Heart right ventricle (tissue), 16 donors: ENCODE measurements at regions not wholly inside any gene's neighbourhood (a gene's known extent, or its start where the extent isn't known, plus 50 kb on each side); places are given as distances from the start of the nearest gene placed in this dataset.

Experiments used
- ATAC-seq, 8 donors: fragments of 200-7000 bp; cut with Tn5 transposase; one replicate each; pipeline ENCODE4 v1.9.1; 2020; ENCODE audit warnings: mild to moderate bottlenecking in 8 of 8, moderate library complexity in 8 of 8, moderate number of reproducible peaks in 1 of 8
- DNase-seq, 2 donors: peaks; one replicate each; pipeline ENCODE4 v3.0.0-alpha.2; 2020
- H3K27ac ChIP-seq, 10 donors: fragments of 200-600 bp; sonication (generic) in 2 of 10; one replicate each; pipeline versions ENCODE4 v1.5.0 to v1.8.0; 2020 to 2022; ENCODE audit warnings: mild to moderate bottlenecking in 3 of 10
- H3K27me3 ChIP-seq, 7 donors: fragments of 200-600 bp; one replicate each; pipeline ENCODE4 v1.8.0; 2021 to 2022; ENCODE audit warnings: mild to moderate bottlenecking in 2 of 7
- H3K36me3 ChIP-seq, 9 donors: fragments of 200-600 bp; sonication (generic) in 1 of 9; one replicate each; pipeline versions ENCODE4 v1.5.0 to v1.8.0; 2020 to 2022; ENCODE audit warnings: mild to moderate bottlenecking in 2 of 9
- H3K4me1 ChIP-seq, 9 donors: fragments of 200-600 bp; sonication (generic) in 1 of 9; one replicate each; pipeline versions ENCODE4 v1.5.0 to v1.8.0; 2020 to 2022; ENCODE audit warnings: mild to moderate bottlenecking in 4 of 9
- H3K4me3 ChIP-seq, 10 donors: fragments of 200-600 bp; sonication (generic) in 2 of 10; one replicate each; pipeline versions ENCODE4 v1.5.0 to v1.8.0; 2020 to 2022; ENCODE audit warnings: mild to moderate bottlenecking in 7 of 10, moderate library complexity in 2 of 10
- H3K9me3 ChIP-seq, 11 donors: fragments of 200-600 bp in 10 of 11; sonication (generic) in 2 of 11; one replicate each; pipeline versions ENCODE4 v1.5.0 to v1.8.0; 2013 to 2022; ENCODE audit warnings: mild to moderate bottlenecking in 2 of 11, control low read depth in 1 of 11, moderate library complexity in 1 of 11
- CTCF ChIP-seq, 9 donors: fragments of 200-600 bp; sonication (generic) in 2 of 9; IDR thresholded peaks; one replicate each; pipeline versions ENCODE4 v1.5.0 to v1.8.0; 2021 to 2022; ENCODE audit warnings: antibody characterized with exemption in 9 of 9, mild to moderate bottlenecking in 5 of 9, moderate library complexity in 1 of 9
- WGBS, 2 donors: extraction: QIAGEN DNeasy Blood & Tissue Kit; methylation state at CpG; one replicate each; pipeline ENCODE4 v1.1.7; 2013; ENCODE audit warnings: inconsistent platforms in 1 of 2; 5-methylcytosine and 5-hydroxymethylcytosine counted together
- intact Hi-C, 10 donors: fragments of 100-400 bp; cut with DNase I; formaldehyde crosslinking; loops; one replicate each; pipeline versions ENCODE4 v1.11.1 to v1.14.2; 2022
- donor health status: Arrhythmogenic right ventricular cardiomyopathy.
- donor health status: ischemic (EF 13 %, LVEDD 7.1; RV severe dilation, severe dysfunction).
- donor health status: healthy with polysubstance abuse.
- donor health status: DM: no; HTN: yes; CAD: no.
- donor health status: DM: no; HTN: no; CAD: no.
- donor health status: ischemic (EF 25% LVEDD 6.9; RV normal size, moderate dysfunction).
- donor health status: ischemic (EF 25% LVEDD 5.7; RV mildly dilated, moderate dysfunction).
- donor health status: healthy.
- donor health status: DM: yes; HTN: yes; CAD: no.
- donor health status: Ischemic cardiomyopathy.
- donor health status: ischemic (EF 35%, LVEDD 5.7; RV mildly dilated, moderate dysfunction).
- donor health status: nonischemic (EF 11% LVEDD 7.7; RV severe dilation, severe dysfunction).
- donor health status: DM: yes; HTN: yes; CAD: no.
- donor health status: PGD.
- donor health status: ischemic (EF 29% LVEDD 5.4; RV normal size, mild dysfunction).
- donor health status: nonischemic (EF 23%, LVEDD 6.1; RV moderate dilation, normal function).

- Histone ChIP-seq H3K4me1 (peaks cover 0 to 13% (median 0%) of the 10 kb centered on the region in 9 donors), H3K27ac (no peak overlapping the region), H3K9me3 (no peaks in the 10 kb centered on the region), H3K36me3 (no peaks in the 10 kb centered on the region), H3K4me3 (no peak overlapping the region), H3K27me3 (peaks cover 0 to 14% (median 0%) of the 10 kb centered on the region in 7 donors)
- no peak for DNase-seq
- WGBS, 2 donors, result 65 to 74% methylated on average over 1 of the region's 1 CpG
- no peak for ATAC-seq
- TF ChIP-seq CTCF (IDR thresholded peaks at IDR 0.05), result no peak
- intact Hi-C loops, result no loop called here
These were observed 252.0 kb upstream of the PROK2 start for GRCh38 chr3:72036899-72037298.

DNA sequence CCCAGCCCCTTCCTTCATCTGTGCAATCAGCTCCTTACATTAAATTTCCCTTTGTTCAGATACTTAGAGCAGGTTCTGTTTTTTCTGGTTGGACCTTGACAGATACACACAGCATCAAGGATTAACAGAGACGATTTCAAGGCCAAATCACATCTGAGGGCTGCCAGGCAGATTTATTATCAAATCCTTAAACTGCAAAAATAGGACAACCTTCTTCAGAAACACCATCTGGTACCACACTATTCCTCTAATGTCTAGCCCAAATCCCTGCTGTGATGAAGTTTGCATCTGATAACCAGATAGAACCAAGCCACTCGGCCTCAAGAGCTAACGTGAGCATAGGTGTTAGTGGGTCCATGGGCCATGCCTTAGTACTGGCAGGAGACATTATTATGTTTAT, 250.7 kb upstream of the PROK2 start:
- Histone ChIP-seq H3K27ac (no peak overlapping the region), H3K9me3 (no peaks in the 10 kb centered on the region), H3K27me3 (peaks cover 0 to 14% (median 0%) of the 10 kb centered on the region in 7 donors), H3K4me3 (no peak overlapping the region), H3K4me1 (peaks cover 0 to 24% (median 0%) of the 10 kb centered on the region in 9 donors), H3K36me3 (no peaks in the 10 kb centered on the region)
- no peak for TF ChIP-seq CTCF (IDR thresholded peaks at IDR 0.05)
- no peak for DNase-seq
- WGBS, 2 donors, result 93 to 95% methylated on average over 3 of the region's 3 CpGs
- ATAC-seq, result no peak
- intact Hi-C loops, result no loop called here

DNA sequence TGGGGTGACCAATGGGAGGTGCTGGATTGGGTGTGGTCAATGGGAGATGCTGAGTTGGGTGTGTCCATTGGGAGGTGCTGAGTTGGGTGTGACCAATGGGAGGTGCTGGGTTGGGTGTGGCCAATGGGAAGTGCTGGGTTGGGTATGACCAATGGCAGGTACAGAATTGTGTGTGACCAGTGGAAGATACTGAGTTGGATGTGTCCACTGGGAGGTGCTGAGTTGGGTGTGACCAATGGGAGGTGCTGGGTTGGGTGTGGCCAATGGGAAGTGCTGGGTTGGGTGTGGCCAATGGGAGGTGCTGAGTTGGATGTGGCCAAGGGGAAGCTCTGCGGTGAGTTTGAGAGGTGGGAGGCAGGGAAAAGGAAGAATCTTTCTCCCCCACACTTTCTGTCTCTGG, 250.0 kb upstream of the PROK2 start:
- 78 to 84% methylated on average over 1 of the region's 1 CpG for WGBS, 2 donors
- H3K4me1 ChIP-seq, result peaks cover 0 to 24% (median 0%) of the 10 kb centered on the region in 9 donors

GRCh38 chr3:72033666-72034428, 248.9 kb upstream of the PROK2 start:
- intact Hi-C loops, result no loop called here
- WGBS, 2 donors, result 91 to 96% methylated on average over 6 of the region's 6 CpGs
- DNase-seq, result no peak
- TF ChIP-seq CTCF (IDR thresholded peaks at IDR 0.05), result no peak
- no peaks in the 10 kb centered on the region for H3K36me3 ChIP-seq
- no peak for ATAC-seq
- H3K27me3 ChIP-seq, result peaks cover 0 to 6% (median 0%) of the 10 kb centered on the region in 7 donors
- H3K9me3 ChIP-seq, result no peaks in the 10 kb centered on the region
- H3K4me3 ChIP-seq, result no peak overlapping the region
- peaks cover 0 to 24% (median 0%) of the 10 kb centered on the region in 9 donors for H3K4me1 ChIP-seq
- H3K27ac ChIP-seq, result no peak overlapping the region

More for the DNA sequence above, 250.0 kb upstream of the PROK2 start:
- H3K9me3 ChIP-seq, result no peaks in the 10 kb centered on the region
- DNase-seq, result no peak
- H3K27me3 ChIP-seq, result peaks cover 0 to 10% (median 0%) of the 10 kb centered on the region in 7 donors
- no peak overlapping the region for H3K27ac ChIP-seq
- no peak overlapping the region for H3K4me3 ChIP-seq
- TF ChIP-seq CTCF (IDR thresholded peaks at IDR 0.05), result no peak
- no peak for ATAC-seq
- intact Hi-C loops, result no loop called here
- no peaks in the 10 kb centered on the region for H3K36me3 ChIP-seq
